Islet of Langerhans (tissue), 1 donor: ENCODE measurements at regions not wholly inside any gene's neighbourhood (a gene's known extent, or its start where the extent isn't known, plus 50 kb on each side); places are given as distances from the start of the nearest gene placed in this dataset.

Experiments
- FAIRE-seq: peaks from one replicate; lab custom pipeline; 2011; peaks lifted over from hg19 to GRCh38; lab: Jason Lieb, UNC

DNA sequence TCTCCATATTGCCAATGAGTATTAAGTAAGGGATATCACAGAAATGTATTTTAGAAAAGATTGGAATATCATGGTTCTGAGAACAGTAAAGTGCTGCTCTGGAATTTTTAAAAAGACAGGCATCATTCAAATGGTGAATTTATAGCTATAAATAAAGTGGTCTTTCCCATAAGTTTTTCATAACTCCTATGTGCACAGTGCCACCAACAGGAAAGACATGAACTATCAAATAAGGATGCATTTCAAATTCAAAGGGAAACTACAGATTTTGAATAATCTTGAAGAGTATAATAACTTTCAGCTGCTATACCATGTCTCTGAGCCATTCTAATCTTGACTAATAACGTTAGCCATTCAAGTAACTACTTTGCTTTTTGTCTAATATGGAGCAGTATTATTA, 456.8 kb upstream of the GJE1 start:
- FAIRE-seq = no peak

DNA sequence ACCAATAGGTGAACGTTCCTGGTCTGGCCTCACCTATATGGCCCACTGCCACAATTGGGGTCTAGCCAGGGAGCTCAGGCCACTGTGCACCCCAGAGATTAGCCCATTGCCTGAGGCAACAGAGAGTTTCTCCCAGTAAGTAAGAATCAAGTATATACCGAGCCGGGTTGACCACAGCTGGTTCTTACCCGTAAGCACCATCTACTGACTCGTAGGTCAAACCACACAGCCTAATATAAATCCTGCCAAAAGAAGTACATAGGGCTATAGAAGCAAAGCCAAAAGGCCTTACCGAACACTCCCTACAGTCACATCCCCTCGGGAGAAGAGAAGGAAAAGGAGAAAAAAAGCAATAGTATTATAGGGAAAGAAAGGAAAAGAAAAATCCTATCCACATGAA, 463.6 kb upstream of the GJE1 start:
- FAIRE-seq = no peak

DNA sequence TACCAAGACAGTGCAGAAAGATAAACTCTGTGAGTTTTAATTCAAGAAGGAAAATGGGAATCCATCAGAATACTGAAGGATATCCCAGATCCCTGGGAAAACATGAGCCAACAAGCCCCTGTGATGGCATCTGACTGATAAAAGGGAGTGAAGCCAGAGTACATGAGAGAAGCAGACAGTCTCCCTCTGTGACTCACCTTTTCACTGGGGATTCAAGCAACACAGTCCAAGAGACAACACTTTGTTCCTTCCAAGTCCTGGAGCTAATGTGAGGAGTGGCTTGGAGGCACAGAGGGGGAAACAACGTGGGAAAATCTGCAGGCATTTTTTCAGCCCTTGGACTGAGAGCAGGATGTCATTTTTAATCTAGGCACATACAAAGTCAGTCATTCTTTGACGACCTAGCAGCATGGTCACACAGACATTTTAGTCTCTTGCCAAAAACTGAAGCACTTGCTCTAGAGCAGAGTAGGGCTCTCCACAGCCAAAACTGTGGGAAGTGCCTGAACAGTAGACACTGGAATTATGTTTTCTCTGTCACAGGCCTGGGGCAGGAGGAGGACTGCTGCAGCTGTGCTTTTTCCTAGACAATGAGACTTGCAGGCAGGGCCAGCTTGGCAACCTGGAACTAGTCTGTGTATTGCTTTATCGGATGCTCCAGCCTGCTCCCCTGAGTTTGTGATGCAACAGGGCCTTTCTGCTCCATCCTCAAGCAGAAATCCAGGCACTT, 465.0 kb upstream of the GJE1 start:
- FAIRE-seq = no peak

DNA sequence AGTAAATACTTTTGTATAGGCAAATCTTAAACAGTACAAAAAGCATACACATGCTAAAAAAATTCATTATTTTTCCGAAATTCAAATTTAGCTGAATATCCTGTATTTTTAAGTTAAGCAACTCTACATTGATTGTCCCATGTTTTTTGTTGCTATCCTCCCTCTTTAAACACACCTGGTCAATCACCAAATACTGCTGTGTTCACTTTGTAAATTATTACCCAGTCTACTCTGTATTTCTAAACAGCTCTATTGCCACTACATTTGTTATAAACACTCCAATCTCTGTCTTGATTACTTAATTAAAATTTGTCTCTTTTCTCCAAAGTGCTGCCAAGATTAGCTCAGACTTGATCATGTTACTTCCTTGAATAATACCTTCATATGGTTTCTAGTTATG, 466.5 kb upstream of the GJE1 start:
- no peak for FAIRE-seq

DNA sequence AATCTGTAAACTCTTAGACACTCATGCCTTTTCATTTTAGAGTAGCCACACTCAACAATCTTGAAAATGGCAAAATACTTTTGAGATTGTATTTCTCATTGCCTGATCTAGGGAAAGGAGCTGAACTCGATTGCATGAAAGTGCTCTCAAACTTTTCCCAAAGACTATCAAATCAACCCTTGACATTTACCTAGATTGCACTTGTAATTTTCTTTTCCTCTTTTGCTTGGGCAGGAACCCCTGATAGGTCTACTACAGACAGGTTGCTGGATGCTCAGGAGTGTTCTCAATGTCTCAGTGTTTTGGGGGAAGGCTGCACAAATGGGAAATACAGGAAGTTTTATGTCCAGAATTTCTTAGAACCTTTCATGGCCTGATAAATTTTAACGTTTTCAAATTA, 468.0 kb upstream of the GJE1 start:
- no peak for FAIRE-seq

DNA sequence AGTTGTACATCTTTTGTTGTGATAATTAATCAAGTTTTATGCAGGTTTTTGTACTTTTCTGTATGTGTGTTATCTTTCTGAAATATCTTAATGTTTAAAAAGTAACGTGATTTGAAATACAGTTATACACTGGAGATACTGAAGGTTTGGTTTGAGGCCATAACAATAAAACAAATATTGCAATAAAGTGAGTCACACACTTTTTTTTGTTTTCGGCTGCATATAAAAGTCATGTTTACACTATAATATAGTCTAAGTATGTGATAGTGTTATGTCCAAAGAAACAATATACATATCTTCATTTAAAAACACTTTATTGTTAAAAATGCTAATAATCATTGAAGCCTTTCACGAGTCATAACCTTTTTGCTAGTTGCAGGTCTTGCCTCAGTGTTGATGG, 473.1 kb upstream of the GJE1 start:
- FAIRE-seq = no peak

DNA sequence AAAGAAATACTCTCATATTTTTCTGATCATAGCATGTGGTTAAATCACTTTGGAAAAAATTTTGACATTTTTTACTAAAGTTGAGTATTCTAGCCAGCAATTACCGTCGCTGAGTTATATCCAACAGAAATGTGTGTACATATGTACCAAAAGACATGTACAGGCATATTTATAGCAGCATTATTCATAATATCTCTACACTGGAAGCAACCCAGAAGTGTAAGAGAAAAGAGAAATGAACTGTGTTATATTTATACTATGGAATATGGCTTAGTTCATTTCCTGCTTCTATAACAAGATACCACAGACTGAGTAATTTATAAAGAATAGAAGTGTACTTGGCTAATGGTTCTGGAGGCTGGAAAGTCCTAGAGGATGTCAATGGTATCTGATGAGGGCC, 474.0 kb upstream of the GJE1 start:
- FAIRE-seq = no peak

DNA sequence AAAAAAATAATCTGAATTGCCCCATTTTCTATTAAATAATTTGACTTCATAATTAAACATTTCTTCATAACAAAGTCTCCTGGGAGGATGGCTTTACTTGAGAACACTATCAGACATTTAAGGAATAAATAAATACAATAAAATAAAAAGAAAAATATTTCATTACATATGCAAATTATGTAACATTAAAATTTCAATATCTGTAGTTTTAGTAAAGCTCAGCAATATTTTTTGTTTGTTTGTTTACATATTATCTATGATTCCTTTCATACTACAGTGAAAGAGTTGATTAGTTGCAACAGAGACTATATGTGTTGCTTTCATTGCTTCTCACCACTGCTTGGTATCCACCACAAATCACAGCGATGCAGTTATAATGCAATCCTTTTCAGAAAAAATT, 474.9 kb upstream of the GJE1 start:
- no peak for FAIRE-seq

DNA sequence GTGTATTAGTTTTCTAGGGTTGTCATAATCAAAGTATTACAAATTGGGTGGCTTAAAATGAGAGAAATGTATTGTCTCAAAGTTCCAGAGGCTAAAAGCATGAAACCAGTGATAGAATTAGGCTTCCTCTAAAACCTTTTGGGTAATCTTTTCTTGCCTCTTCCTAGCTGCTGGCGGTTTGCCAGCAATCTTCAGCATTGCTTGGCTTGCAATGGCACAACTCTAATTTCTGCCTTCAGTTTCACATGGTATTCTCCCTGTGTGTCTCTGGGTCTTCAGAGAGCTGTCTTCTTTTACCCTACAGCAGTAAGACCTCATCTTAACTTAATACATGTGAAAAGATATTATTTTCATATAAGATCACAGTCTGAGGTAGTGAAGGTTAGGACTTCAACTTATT, 479.1 kb upstream of the GJE1 start:
- FAIRE-seq = no peak

DNA sequence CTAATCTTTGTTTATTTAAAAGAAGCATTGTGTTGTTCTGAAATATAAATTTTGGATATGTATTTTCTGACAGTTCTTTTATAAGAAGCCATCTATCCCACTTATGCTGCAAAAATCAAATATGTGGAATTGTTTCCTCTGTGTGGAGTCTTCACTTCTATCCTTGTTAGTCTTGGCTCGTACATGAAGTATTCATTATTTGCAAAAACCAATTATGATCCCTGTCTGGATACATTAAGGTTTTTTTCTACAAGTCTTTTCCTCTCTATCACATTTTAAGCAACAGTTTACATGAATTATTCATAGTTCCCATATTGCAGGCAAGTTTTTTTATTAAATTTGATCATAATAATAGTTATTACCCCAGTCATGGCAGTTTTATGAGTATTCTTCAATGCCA, 490.8 kb upstream of the GJE1 start:
- FAIRE-seq = no peak

DNA sequence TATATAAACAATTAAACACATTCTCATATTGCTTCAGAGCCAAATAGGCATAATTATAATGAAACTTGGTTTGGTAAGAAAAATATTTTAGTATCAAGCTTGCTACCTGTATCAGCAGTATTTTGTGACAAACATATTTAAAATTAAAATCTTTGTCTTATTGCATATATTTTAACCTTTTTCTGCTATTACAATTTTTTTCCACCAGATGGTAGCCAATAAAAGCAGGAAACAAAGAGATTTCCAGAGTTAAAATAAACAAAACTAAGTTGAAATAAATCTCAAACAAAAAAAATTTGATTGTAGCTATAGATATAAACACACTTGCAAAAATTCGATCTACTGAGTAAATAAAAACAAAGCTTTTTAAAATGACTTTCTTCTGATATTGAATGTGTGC, 491.3 kb upstream of the GJE1 start:
- no peak for FAIRE-seq

DNA sequence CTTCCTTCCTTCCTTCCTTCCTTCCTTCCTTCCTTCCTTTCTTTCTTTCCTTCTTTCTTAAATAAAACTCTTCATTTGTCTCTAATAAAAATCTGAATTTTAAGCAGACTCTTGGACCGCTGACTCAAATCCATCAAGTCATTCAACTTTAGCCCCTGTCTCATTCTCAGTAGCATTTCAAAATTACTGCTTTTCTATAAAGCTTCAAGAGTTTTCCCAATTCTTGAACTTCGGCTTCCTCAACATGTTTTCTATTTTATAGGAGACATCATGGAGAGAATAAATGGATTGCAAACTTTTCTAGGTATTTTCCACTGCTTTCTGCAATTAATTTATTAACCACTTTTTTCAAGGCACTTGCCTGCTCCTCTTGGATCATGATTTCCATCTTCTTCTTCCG, 497.1 kb upstream of the GJE1 start:
- FAIRE-seq = no peak

DNA sequence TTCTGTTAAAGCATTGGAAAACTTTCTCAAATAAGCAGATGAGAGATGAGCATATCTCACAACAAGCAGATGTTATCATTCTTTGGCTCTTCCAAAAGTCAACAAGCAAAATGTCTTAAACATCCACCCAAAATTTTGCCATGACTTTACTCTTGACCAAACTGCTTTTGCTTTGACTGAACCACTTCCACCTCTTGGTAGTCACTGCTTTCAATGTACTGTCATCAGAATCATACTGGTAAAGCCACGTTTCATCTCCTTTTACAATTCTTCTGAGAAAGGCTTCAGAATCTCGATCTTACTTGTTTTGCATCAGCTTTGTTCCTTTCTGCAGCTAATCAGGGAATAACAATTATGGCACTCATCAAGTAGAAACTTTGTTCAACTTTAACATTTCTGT, 498.5 kb upstream of the GJE1 start:
- no peak for FAIRE-seq

DNA sequence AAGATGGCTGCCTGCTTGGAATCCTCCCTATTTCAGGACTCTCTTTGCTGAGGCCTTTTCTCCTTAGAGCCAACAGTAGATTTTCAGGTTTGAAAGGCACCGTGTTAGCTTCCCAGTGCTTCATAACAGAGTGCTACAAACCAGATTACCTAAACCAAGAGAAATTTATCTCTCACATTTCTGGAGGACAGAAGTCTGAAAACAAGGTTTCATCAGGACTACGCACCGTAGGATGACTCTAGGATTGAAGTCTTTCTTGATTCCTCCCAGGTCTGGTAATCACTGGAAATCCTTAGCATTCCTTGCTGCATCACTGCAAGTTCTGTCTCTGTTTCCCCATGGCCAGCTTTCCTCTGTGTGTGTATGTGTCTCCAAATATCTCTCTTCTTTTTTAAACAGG, 508.4 kb upstream of the GJE1 start:
- no peak for FAIRE-seq

DNA sequence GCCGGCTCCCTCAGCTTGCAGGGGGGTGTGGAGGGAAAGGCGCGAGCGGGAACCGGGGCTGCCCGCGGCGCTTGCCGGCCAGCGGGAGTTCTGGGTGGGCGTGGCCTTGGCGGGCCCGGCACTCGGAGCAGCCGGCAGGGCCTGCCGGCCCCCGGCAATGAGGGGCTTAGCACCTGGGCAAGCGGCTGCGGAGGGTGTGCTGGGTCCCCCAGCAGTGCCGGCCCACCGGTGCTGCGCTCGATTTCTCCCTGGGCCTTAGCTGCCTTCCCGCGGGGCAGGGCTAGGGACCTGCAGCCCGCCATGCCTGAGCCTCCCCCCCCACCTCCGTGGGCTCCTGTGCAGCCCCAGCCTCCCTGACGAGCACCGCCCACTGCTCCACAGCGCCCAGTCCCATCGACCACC, 514.5 kb upstream of the GJE1 start:
- no peak for FAIRE-seq

DNA sequence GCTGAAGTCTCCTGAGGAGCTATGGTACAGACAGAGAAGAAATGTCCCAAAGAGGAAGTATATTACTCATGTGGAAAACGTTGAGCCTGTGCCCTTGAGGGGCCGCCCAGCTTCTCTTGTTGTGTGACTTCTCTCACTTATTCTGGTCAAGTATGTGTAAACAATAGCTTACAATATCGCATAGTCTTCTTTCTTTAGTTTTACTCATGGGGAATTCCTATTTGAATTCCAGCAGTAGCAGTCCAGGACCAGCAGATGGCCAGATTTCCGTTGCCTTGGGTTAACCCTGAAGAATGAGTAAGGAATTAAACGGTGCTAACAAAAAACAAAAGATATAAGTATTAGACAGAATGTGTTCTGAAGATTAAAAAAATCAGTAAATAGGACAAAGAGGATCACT, 522.0 kb upstream of the GJE1 start:
- FAIRE-seq = no peak

DNA sequence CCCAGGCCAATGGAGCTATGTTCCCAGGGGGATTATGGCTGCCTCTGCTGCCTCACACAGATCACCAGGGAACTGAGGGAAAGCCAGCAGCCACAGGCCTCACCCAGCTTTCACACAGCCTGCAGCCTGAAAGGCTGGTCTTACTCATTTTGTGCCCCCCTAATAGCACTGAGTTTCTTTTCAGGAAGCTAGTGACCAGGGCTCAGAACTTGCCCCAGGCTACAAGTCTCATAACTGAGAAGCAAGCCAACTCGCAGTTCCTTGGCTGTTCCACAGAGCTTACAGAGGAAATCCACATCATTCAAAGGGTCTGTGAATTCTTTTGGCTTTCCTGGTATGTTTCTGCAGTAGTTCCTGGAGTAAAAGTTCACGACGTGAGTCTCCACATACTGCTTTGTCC, 524.8 kb upstream of the GJE1 start:
- no peak for FAIRE-seq

DNA sequence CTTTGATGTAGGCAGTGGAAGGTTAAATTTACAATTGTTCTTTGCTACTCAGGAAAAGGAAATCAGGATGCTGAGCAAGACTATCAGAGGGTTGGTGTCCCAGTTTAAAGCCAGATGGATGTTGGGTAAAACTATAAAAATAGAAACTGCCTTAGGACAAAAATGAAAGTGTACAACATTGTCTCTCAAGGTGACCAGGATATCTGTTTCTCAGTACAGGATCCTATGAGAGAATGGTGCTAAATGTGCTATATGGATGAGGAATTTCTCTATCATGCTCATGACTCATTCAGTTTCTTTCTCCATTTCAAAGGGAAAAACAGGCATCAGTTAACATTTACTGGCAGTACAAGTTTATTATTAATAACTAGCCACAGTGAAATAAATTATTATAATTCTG, 534.2 kb upstream of the GJE1 start:
- FAIRE-seq = peak; percentile 79

DNA sequence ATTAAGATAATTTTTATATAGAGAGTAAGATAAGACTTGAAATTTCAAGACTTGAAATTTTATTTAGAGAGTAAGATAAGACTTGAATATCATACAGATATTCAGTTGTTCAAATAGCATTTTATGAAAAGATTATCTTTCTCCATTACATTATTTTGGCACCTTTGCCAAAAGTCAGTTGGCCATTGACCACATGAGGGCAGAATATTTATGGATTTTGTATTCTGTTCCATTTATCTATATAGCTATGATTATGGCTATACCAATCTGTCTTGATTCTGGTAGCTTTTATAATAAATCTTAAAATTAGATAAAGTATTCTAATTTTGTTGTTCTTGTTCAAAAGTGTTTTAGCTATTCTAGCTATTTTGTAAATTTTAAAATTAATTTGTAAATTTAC, 537.9 kb upstream of the GJE1 start:
- FAIRE-seq = no peak

DNA sequence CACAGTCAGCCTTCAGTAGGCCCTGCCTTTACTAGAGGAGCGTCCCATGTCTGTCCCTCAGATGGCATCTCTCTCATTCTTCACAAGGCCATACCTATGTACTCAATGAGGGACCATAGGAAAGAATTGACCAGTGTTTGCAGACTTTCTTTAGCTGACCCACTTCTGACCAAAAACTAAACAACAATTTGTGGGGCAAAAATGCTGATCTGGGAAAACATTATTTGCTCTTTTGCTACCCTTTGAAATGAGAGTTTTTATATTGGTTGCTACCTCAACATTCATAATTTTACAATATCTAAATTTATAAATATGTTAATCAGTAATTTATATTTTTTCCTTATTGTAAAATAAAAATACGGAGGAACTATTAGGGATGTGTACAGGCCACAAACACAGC, 539.4 kb upstream of the GJE1 start:
- no peak for FAIRE-seq

DNA sequence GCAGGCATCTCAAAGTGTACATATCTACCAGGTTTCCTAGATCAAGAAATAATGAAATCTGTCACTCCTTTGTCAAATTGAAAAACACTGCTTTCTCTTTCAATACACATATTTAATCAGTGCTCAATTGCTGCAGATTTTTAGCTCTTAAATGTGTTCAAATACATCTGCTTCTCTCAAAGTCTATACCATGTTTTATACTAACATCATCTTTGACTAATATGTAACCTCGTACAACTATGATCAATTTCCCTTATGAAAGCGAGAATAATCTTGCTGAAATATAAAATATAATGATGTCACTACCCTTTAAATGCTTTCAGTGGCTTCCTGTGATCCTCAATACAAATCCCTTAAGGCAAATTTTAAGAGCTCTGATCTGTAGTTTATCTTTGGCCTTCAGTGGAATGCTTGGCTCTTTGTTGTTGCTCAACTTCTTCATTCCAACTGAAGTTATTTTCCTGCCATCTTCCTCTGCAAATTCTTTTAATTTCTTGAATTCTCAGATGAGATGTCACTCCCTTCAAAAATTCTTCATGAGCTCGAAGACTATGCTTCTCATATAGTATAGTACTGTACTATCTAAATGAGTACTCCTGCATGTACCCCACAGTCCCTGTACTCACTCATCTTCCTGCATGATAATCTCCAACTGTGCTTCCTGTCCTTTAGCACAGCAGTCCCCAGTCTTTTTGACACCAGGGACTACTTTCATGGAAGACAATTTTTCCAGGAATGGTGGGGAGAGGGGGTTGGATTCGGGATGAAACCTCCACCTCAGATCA, 545.1 kb upstream of the GJE1 start:
- FAIRE-seq = no peak

DNA sequence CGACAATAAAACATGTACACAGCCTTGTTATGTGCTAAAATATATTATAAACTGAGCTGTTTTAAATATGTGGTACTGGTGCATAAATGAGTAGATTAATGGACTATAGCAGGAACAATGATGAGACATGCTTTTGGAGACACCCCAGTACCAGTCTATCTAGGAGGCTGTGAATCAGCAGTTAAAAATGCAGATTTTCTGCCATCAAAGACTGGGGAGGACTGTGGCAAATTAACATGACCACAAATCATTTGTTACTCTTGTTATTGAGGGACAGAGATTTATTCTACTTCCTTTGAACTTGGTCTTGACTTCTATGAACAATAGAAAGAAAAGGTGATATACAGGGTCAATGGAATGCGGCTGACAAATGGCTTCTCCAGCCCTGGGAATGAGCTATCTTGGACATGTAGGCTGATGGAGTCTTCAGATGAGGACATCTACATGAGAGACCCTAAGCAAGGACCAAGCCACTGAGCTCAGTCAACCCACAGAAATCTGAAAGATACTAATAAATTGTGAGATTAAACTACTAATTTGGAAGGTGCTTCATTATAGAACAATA, 551.7 kb upstream of the GJE1 start:
- no peak for FAIRE-seq

DNA sequence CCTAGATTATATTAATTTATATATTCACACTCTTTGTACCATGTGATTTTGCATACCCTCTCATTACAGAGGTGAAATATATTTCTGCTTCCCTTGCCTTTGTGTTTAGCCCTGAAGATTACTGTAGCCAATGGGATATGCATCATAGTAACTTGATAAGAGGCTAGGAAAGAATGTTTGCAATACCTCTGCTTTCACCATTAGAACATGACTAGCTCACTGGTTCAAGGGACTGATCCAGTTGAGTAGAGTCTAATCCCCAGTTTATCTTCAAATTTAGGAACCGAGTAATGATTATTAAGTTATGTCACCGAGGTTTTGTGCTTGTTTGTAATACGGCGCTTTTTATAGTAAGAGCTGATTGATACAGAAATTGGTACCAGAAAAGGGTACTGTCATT, 552.6 kb upstream of the GJE1 start:
- no peak for FAIRE-seq

DNA sequence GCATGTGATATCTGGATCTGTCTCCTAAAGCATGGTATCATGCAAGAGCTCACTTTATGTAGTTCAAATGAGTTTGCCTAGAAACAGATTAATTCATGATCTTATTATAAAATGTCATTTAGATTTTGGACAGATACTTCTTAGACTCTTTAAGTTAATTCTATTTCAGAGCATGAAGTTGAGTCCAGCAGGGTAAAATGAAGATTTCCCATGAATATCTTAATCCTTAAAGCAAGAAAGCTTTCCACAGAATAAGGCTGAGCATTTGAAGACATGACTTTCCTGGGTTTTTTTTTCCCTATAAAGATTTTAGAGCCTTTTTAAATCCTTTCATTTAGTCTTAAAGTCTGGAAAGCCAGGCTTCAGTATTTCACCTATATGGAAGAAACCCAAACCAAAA, 556.0 kb upstream of the GJE1 start:
- FAIRE-seq = no peak
